Loucy (cell line): ENCODE measurements at regions not wholly inside any gene's neighbourhood (a gene's known extent, or its start where the extent isn't known, plus 50 kb on each side); places are given as distances from the start of the nearest gene placed in this dataset.
A peak's percentile ranks its signal among the peaks of the same experiment; 100 is the strongest.

Experiments
- H2AFZ ChIP-seq: fragments of 200-600 bp; sonication (generic); 2 replicates; pipeline ENCODE4 v1.6.0; 2016; ENCODE audit warnings: antibody characterized with exemption, mild to moderate bottlenecking, low read length, moderate library complexity
- H3F3A ChIP-seq: fragments of 200-600 bp; 2 replicates; pipeline ENCODE4 v1.6.0; 2016; ENCODE audit warnings: antibody characterized with exemption, low read depth, mild to moderate bottlenecking
- H3K27me3 ChIP-seq: fragments of 200-600 bp; sonication (generic); 2 replicates; pipeline ENCODE4 v1.6.1; 2014; ENCODE audit warnings: low read length, mild to moderate bottlenecking; ENCODE audit not compliant: insufficient read depth, poor library complexity, severe bottlenecking
- H3K36me3 ChIP-seq: fragments of 200-600 bp; sonication (generic); 2 replicates; pipeline ENCODE4 v1.6.1; 2016; ENCODE audit warnings: low read length; ENCODE audit not compliant: insufficient read depth
- H3K4me1 ChIP-seq: fragments of 200-600 bp; sonication (generic); 2 replicates; pipeline ENCODE4 v1.5.1; 2014; ENCODE audit warnings: low read length, mild to moderate bottlenecking; ENCODE audit not compliant: insufficient read depth, poor library complexity, severe bottlenecking
- H3K4me2 ChIP-seq: fragments of 200-600 bp; sonication (generic); 2 replicates; pipeline ENCODE4 v1.6.0; 2014; ENCODE audit warnings: antibody characterized with exemption, low read length, low read depth, mild to moderate bottlenecking; ENCODE audit not compliant: poor library complexity, severe bottlenecking
- H3K4me3 ChIP-seq: fragments of 200-600 bp; sonication (generic); 2 replicates; pipeline ENCODE4 v1.5.1; 2014; ENCODE audit warnings: low read length, mild to moderate bottlenecking, mixed read lengths; ENCODE audit not compliant: poor library complexity, severe bottlenecking
- H3K79me2 ChIP-seq: fragments of 200-600 bp; sonication (generic); 2 replicates; pipeline ENCODE4 v1.6.1; 2014; ENCODE audit warnings: low read length; ENCODE audit not compliant: insufficient read depth
- H3K9ac ChIP-seq: fragments of 200-600 bp; sonication (generic); 2 replicates; pipeline ENCODE4 v1.6.0; 2014; ENCODE audit warnings: mild to moderate bottlenecking, low read depth, low read length, moderate library complexity; ENCODE audit not compliant: poor library complexity, severe bottlenecking
- H3K9me2 ChIP-seq: fragments of 200-600 bp; sonication (generic); replicated peaks from 2 replicates; pipeline ENCODE4 v1.6.1; 2016; ENCODE audit warnings: low read depth, low read length, mixed read lengths
- H3K9me3 ChIP-seq: fragments of 200-600 bp; sonication (generic); 2 replicates; pipeline ENCODE4 v1.6.1; 2014; ENCODE audit warnings: mild to moderate bottlenecking, antibody characterized with exemption, low read length, low read depth; ENCODE audit not compliant: insufficient read depth
- H4K20me1 ChIP-seq: fragments of 200-600 bp; sonication (generic); 2 replicates; pipeline ENCODE4 v1.6.0; 2014; ENCODE audit warnings: antibody characterized with exemption, low read length, mild to moderate bottlenecking; ENCODE audit not compliant: insufficient read depth, poor library complexity, severe bottlenecking
- EZH2phosphoT487 ChIP-seq: fragments of 200-600 bp; IDR thresholded peaks from 2 replicates; pipeline ENCODE4 v1.6.1; 2018; ENCODE audit warnings: antibody characterized with exemption, mild to moderate bottlenecking, moderate library complexity, borderline replicate concordance
- TF ChIP-seq, protein P1 (sequence below): fragments of 200-600 bp; sonication (generic); conservative IDR thresholded peaks from 2 replicates; pipeline ENCODE4 v1.5.1; 2014; ENCODE audit warnings: mild to moderate bottlenecking, antibody characterized with exemption, low read length

DNA sequence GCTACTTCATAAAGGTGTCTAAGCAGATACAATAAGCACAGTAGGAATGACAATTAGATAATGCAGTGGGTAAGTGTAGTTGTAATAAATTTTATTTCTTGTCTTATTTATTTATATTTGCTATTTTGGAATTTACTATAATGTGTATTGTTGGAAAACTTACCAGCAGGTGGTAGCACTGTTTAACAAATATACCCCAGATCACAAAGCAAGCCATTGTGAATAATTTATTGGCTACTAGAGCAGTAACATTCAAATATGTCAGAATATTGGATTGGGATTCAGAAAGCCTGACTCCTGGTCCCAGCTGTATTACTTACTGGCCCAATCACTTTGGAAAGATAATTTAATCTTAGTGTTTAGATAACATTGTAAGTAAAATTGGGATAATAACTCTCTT lies 78.0 kb downstream of the ISOC1 start:
- no peak overlapping the region for H2AFZ ChIP-seq
- H3K36me3 ChIP-seq = no peaks in the 10 kb centered on the region
- no peak overlapping the region for H3K4me3 ChIP-seq
- H3K4me1 ChIP-seq = no peaks in the 10 kb centered on the region
- no peak overlapping the region for H3K4me2 ChIP-seq
- no peaks in the 10 kb centered on the region for H4K20me1 ChIP-seq
- H3K27me3 ChIP-seq = no peaks in the 10 kb centered on the region
- H3F3A ChIP-seq = no peaks in the 10 kb centered on the region
- no peaks in the 10 kb centered on the region for H3K9me2 ChIP-seq
- H3K9ac ChIP-seq = no peak overlapping the region
- no peaks in the 10 kb centered on the region for H3K79me2 ChIP-seq
- H3K9me3 ChIP-seq = no peaks in the 10 kb centered on the region
- TF ChIP-seq EZH2phosphoT487 = no peak
- TF ChIP-seq, protein P1, sequence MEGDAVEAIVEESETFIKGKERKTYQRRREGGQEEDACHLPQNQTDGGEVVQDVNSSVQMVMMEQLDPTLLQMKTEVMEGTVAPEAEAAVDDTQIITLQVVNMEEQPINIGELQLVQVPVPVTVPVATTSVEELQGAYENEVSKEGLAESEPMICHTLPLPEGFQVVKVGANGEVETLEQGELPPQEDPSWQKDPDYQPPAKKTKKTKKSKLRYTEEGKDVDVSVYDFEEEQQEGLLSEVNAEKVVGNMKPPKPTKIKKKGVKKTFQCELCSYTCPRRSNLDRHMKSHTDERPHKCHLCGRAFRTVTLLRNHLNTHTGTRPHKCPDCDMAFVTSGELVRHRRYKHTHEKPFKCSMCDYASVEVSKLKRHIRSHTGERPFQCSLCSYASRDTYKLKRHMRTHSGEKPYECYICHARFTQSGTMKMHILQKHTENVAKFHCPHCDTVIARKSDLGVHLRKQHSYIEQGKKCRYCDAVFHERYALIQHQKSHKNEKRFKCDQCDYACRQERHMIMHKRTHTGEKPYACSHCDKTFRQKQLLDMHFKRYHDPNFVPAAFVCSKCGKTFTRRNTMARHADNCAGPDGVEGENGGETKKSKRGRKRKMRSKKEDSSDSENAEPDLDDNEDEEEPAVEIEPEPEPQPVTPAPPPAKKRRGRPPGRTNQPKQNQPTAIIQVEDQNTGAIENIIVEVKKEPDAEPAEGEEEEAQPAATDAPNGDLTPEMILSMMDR = peak; percentile 36

DNA sequence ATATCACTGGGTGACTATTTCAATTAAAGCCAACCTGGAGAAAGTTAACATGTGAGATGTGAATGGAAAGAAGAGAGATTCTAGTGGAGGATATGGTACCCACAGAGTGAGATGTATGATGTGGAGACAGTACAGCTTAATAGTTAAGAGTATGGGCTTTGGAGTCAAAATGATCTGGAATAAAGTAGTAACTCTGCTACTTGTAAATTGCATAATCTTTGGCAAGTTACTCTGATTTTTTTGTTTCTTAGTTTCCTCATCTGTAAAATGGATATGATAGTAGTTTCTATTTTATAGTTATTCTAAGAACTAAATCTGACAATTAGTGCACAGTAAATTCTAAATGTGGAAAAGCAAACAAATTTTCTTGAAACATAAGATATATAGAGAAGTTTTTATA lies 79.2 kb downstream of the ISOC1 start:
- H3K4me3 ChIP-seq = no peak overlapping the region
- H4K20me1 ChIP-seq = no peaks in the 10 kb centered on the region
- no peaks in the 10 kb centered on the region for H3K36me3 ChIP-seq
- no peaks in the 10 kb centered on the region for H3K9me3 ChIP-seq
- H3K27me3 ChIP-seq = no peaks in the 10 kb centered on the region
- H3K9ac ChIP-seq = no peak overlapping the region
- no peak for TF ChIP-seq EZH2phosphoT487
- TF ChIP-seq, protein P1 = no peak
- H3K4me1 ChIP-seq = no peaks in the 10 kb centered on the region
- no peak overlapping the region for H2AFZ ChIP-seq
- no peaks in the 10 kb centered on the region for H3K79me2 ChIP-seq
- H3F3A ChIP-seq = no peaks in the 10 kb centered on the region
- H3K4me2 ChIP-seq = no peak overlapping the region
- no peaks in the 10 kb centered on the region for H3K9me2 ChIP-seq

DNA sequence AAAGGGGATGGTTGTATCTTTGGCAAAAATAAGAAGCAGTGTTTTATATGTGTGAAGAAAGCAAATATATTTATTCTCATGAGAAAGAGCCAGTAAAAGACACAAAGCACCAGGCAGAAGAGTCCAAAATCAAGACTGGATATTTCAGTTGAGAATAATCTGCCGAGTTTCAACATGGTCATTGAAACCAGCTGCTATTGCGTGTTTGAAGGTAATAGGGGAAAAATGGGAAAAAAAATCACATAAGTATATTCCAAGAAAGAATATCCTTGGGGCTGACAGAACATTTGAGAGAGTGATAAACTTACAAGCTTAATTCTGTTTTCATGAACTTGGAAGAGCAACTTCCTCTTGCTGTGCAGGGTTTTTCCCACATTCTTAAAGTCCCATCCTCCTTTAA lies 79.9 kb downstream of the ISOC1 start:
- no peaks in the 10 kb centered on the region for H3K9me2 ChIP-seq
- no peaks in the 10 kb centered on the region for H3K9me3 ChIP-seq
- H3K4me3 ChIP-seq = no peak overlapping the region
- no peaks in the 10 kb centered on the region for H3K36me3 ChIP-seq
- H2AFZ ChIP-seq = no peak overlapping the region
- no peaks in the 10 kb centered on the region for H3F3A ChIP-seq
- H4K20me1 ChIP-seq = no peaks in the 10 kb centered on the region
- H3K79me2 ChIP-seq = no peaks in the 10 kb centered on the region
- H3K4me1 ChIP-seq = no peaks in the 10 kb centered on the region
- no peak for TF ChIP-seq EZH2phosphoT487
- TF ChIP-seq, protein P1 = no peak
- no peak overlapping the region for H3K4me2 ChIP-seq
- no peaks in the 10 kb centered on the region for H3K27me3 ChIP-seq
- no peak overlapping the region for H3K9ac ChIP-seq
